ENCODE measurements at regions not wholly inside any gene's neighbourhood (a gene's known extent, or its start where the extent isn't known, plus 50 kb on each side); places are given as distances from the start of the nearest gene placed in this dataset.
"Not testable (repeated sequence)": the region's sequence is repeated elsewhere in the genome, so short reads cannot be mapped to it uniquely, and the experiment has no call there.

- DNase-seq, result no peak
Measured at GRCh38 chr18:1732143-1732542, 827.5 kb downstream of the ADCYAP1 start.

GRCh38 chr18:1746131-1746530, 825.2 kb downstream of the METTL4 start:
- DNase-seq, result no peak

DNA sequence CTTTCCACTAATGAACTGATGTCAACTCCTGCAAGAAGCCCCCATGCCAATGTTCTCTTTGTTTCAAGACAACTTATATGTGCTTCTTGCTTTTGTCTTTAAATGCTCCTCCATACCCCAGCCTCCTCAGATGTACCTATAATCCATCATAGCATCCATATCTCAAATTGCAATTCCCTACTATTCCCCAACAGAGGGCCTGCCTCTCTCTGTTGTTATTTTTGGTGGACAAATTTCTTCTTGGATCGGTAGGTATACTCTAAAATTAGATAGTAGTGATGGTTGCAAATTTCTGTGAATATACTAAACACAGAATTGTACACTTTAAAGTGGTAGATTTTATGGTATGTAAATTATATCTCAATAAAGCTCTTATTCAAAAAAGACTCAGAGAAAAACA, 820.1 kb downstream of the METTL4 start:
- DNase-seq, result no peak

DNA sequence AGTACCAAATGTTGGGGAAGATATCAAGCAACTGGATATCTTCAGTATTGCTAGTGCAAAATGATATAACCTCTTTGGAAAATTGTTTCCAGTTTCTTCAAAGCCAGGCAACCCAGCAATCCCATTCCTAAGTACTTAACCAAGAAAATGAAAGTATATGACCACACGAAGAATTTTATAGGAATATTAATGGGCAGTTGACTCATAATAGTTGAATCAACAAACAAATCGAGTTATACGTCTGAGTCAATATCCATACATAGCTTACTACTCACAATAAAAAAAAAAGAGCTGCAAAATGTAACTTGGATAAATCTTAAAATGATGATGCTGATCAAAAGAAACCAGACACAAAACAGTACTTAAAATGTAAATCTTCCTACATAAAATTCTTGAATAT, 810.4 kb downstream of the METTL4 start:
- no peak for DNase-seq

GRCh38 chr18:1774261-1774660, 797.0 kb downstream of the METTL4 start:
- no peak for DNase-seq

DNA sequence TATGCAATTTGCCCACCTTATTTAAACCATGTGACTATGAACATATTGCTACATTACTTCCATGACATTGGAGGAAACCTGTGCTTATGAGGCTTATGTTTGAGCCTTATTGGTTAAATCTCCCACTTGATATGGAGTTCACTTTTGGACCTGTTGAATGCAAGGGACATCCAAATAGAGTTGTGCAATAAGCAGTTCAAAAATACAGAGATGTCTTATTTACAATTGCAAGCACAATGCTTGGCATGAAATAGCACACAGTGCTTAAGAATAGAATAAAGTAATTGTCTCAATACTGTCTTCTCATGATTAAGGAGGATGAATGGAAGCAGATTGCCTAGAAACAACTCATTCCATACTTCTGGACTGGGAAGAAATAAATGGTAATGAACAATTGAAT, 793.5 kb downstream of the METTL4 start:
- no peak for DNase-seq

GRCh38 chr18:1778496-1779178, 792.7 kb downstream of the METTL4 start:
- no peak for DNase-seq

GRCh38 chr18:1779587-1779986, 791.7 kb downstream of the METTL4 start:
- no peak for DNase-seq

- no peak for DNase-seq
Measured at GRCh38 chr18:1784113-1784512, 787.2 kb downstream of the METTL4 start.

- not testable (repeated sequence) for DNase-seq
Measured at GRCh38 chr18:1785980-1786379, 785.3 kb downstream of the METTL4 start.

DNA sequence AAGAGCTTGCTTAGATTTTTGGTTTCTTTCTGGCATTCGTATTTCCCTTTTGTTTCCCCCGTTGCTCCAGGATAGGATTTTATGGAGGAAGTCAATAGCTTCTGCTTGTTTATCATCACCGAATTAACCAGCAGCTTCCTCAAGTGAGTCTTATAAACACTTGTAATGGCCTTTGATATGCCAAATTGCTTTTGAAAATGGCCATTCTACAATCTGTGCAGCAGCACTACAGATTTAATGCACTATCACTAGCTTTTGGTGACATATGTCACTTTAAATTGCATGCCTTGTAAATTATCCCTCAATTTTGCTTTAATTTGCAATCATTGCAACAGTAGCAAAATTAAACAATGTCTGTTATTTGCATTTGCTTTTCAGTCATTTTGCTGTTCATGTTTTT, 774.7 kb downstream of the METTL4 start:
- peak; percentile 9 for DNase-seq

GRCh38 chr18:1797235-1797634, 774.1 kb downstream of the METTL4 start:
- no peak for DNase-seq

GRCh38 chr18:1805521-1805920, 765.8 kb downstream of the METTL4 start:
- no peak for DNase-seq

- DNase-seq, result no peak
Measured at GRCh38 chr18:1806884-1807615, 764.3 kb downstream of the METTL4 start.

- no peak for DNase-seq
Measured at GRCh38 chr18:1811282-1811681, 760.0 kb downstream of the METTL4 start.

DNA sequence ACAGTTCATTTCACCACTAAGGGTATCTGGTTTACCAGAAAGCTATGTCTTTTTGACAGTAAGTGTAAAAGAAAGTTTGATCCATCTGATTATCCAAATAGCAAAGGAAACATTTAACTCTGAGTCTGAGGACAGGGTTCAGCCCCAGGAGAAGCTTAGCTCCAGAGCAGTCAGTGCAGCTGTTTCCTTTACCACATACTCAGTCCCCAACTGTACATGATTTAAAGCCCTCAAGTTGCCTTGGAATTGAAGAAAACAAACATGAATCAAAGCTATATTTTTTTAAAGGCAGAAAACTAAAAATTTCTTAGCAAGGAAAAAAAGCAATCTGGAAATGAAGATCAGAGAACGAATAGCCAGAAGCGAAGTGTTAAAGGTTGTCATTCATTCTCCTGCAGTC, 746.0 kb downstream of the METTL4 start:
- DNase-seq, result no peak

DNA sequence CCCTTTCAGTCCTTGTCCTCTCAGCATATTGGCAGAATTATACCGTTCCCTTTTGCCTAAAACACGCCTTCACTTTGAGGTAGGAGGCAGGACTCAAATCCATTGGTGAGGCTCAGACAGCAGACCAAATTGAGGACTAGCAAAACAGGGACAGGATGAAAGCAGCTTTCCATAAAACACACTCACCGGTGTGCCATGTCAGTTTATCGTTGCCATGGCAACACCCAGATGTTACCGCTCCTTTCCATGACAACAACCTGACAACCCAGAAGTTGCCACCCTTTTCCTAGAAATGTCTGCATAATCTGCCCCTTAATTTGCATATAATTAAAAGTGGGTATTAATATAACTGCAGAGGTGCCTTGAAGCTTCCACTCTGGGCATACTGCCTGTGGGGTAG, 730.4 kb downstream of the METTL4 start:
- DNase-seq, result no peak

GRCh38 chr18:1846640-1847039, 724.7 kb downstream of the METTL4 start:
- no peak for DNase-seq

GRCh38 chr18:1848716-1849115, 722.6 kb downstream of the METTL4 start:
- no peak for DNase-seq

DNA sequence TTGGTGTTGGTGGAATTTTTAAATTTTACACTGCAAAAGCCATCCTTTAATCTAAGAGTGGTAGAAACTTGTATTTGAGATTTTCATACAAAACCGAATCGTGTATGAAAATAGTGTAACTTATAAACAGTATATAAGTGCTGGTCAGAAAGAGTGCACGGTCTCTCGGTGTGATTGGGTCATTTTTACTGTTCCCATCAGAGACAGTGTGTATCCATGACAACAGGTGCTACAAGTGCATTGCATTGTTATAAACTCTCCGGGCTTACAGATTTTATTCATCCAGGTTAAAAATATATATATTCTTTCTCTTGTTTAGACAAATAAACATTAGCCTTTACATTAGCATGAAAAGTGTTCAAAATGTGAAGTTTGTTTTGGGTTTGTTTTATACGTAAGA, 721.9 kb downstream of the METTL4 start:
- DNase-seq, result no peak

GRCh38 chr18:1857281-1857680, 714.0 kb downstream of the METTL4 start:
- not testable (repeated sequence) for DNase-seq

- DNase-seq, result no peak
Measured at GRCh38 chr18:1861473-1861872, 709.8 kb downstream of the METTL4 start.

- DNase-seq, result no peak
Measured at GRCh38 chr18:1865869-1866268, 705.4 kb downstream of the METTL4 start.

GRCh38 chr18:1872274-1872673, 699.0 kb downstream of the METTL4 start:
- no peak for DNase-seq

DNA sequence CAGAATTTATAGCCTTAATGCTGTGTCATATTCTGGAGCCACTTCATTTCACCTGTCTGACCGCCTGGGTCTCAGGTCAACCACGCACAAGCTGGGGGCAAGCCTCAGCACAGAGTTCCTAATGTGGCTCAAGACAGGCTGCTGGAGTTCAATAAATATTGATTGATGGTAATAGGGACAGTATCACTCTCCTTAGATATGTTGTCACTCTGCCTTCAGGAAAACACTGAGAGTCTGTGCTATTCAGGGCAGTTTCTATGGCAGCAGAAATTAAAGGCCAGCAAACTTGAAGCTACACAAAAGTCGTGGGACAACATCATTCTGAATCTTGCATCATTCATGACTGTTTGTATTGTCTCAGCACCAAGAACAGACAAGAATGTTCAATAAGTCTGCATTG, 696.1 kb downstream of the METTL4 start:
- no peak for DNase-seq

Data from NCI-H2029 (cell line).